ENCODE measurements at regions not wholly inside any gene's neighbourhood (a gene's known extent, or its start where the extent isn't known, plus 50 kb on each side); places are given as distances from the start of the nearest gene placed in this dataset.

GRCh38 chr4:59179372-59179771 is 2020.8 kb upstream of the ADGRL3 start:
- TF ChIP-seq CTCF (IDR thresholded peaks at IDR 0.05; ENCODE audit: poor library complexity) (no peak), EZH2 (IDR thresholded peaks at IDR 0.05; ENCODE audit: borderline replicate concordance) (no peak)

All from hepatocyte (in vitro differentiated cells).